Hepatocyte (in vitro differentiated cells): ENCODE measurements at regions not wholly inside any gene's neighbourhood (a gene's known extent, or its start where the extent isn't known, plus 50 kb on each side); places are given as distances from the start of the nearest gene placed in this dataset.

ENCODE experiments used
- DNase-seq: peaks from one replicate; pipeline ENCODE4 v3.0.0-alpha.2; 2016; ENCODE audit warnings: low spot score
- H2AFZ ChIP-seq: fragments of 200-600 bp; sonication (generic); 2 replicates; pipeline ENCODE4 v1.6.0; 2016; ENCODE audit warnings: antibody characterized with exemption, mild to moderate bottlenecking
- H3K27ac ChIP-seq: fragments of 200-600 bp; sonication (generic); 2 replicates; pipeline ENCODE4 v1.5.1; 2016; ENCODE audit warnings: mild to moderate bottlenecking
- H3K27me3 ChIP-seq: fragments of 200-600 bp; sonication (generic); 2 replicates; pipeline ENCODE4 v1.6.1; 2016
- H3K36me3 ChIP-seq: fragments of 200-600 bp; sonication (generic); replicated peaks from 2 replicates; pipeline ENCODE4 v1.5.1; 2016; ENCODE audit warnings: low read depth; ENCODE audit not compliant: insufficient read depth
- H3K4me1 ChIP-seq: fragments of 200-600 bp; sonication (generic); 2 replicates; pipeline ENCODE4 v1.5.1; 2016; ENCODE audit warnings: mild to moderate bottlenecking, moderate library complexity; ENCODE audit not compliant: insufficient read depth
- H3K4me2 ChIP-seq: fragments of 200-600 bp; sonication (generic); 2 replicates; pipeline ENCODE4 v1.6.0; 2016
- H3K4me3 ChIP-seq: fragments of 200-600 bp; sonication (generic); 2 replicates; pipeline ENCODE4 v1.5.1; 2016; ENCODE audit warnings: mild to moderate bottlenecking
- H3K79me2 ChIP-seq: fragments of 200-600 bp; sonication (generic); 2 replicates; pipeline ENCODE4 v1.6.0; 2017; ENCODE audit warnings: mild to moderate bottlenecking
- H3K9me2 ChIP-seq: fragments of 200-600 bp; sonication (generic); replicated peaks from 2 replicates; pipeline ENCODE4 v1.6.0; 2017; ENCODE audit warnings: mild to moderate bottlenecking; ENCODE audit not compliant: insufficient read depth
- H3K9me3 ChIP-seq: fragments of 200-600 bp; sonication (generic); 2 replicates; pipeline ENCODE4 v1.5.1; 2016; ENCODE audit warnings: low read depth, mild to moderate bottlenecking
- H4K20me1 ChIP-seq: fragments of 200-600 bp; sonication (generic); 2 replicates; pipeline ENCODE4 v1.6.0; 2016; ENCODE audit warnings: mild to moderate bottlenecking; ENCODE audit not compliant: insufficient read depth, poor library complexity, severe bottlenecking
- EZH2 ChIP-seq: fragments of 200-600 bp; sonication (generic); IDR thresholded peaks from 2 replicates; pipeline ENCODE4 v1.6.1; 2016; ENCODE audit warnings: antibody characterized with exemption, mild to moderate bottlenecking, borderline replicate concordance
- EZH2phosphoT487 ChIP-seq: fragments of 200-600 bp; sonication (generic); IDR thresholded peaks from one replicate; pipeline ENCODE4 v1.6.1; 2018; ENCODE audit warnings: antibody characterized with exemption, mild to moderate bottlenecking, low read depth, moderate library complexity; ENCODE audit not compliant: unreplicated experiment, severe bottlenecking
- WGBS: methylation state at CpG from one replicate; pipeline ENCODE4 v1.1.6; 2016; ENCODE audit warnings: low lambda C conversion rate; ENCODE audit errors: missing lambda C conversion rate; 5-methylcytosine and 5-hydroxymethylcytosine counted together
- TF ChIP-seq, protein P1 (sequence below): fragments of 200-600 bp; sonication (generic); IDR thresholded peaks from 2 replicates; pipeline ENCODE4 v1.5.1; 2016; ENCODE audit warnings: antibody characterized with exemption, mild to moderate bottlenecking; ENCODE audit not compliant: poor library complexity

DNA sequence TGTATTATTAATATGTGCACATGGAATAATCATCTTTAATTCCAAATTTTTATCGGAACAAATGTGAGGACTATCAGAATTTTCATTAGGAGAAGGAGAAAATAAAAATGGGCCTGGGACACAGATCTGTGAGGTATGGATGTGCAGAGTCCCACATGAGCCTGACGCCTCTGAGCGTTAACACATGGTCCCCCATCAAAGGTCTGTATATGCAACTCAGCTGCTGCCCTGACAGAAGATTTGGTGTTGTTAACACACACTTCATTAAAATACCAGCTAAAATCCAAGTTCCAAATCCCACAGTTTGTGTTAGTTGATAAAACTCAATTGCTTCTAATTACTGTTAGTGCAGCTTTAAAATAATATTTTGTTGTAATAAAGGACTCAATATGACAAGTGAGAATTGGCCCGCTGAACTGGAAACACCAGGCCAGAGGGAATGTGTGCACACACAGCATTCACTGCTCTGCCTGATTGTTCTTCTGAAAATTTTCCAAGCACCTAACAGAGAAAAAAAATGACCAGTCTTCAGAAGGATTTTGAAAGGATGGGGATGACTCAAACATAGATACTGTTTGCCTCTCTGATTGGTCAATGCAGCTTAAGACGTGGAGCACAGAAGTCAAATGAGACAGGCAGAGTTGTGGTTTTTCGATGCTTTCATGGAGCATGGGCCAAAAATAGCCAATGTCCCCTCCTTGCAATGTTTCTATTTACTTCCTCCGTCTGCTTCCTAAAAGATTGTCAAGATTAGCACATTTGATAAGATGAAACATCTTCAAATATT lies 266.6 kb downstream of the NKX6-1 start:
- TF ChIP-seq EZH2phosphoT487 (no peak), EZH2 (no peak)
- TF ChIP-seq, protein P1, sequence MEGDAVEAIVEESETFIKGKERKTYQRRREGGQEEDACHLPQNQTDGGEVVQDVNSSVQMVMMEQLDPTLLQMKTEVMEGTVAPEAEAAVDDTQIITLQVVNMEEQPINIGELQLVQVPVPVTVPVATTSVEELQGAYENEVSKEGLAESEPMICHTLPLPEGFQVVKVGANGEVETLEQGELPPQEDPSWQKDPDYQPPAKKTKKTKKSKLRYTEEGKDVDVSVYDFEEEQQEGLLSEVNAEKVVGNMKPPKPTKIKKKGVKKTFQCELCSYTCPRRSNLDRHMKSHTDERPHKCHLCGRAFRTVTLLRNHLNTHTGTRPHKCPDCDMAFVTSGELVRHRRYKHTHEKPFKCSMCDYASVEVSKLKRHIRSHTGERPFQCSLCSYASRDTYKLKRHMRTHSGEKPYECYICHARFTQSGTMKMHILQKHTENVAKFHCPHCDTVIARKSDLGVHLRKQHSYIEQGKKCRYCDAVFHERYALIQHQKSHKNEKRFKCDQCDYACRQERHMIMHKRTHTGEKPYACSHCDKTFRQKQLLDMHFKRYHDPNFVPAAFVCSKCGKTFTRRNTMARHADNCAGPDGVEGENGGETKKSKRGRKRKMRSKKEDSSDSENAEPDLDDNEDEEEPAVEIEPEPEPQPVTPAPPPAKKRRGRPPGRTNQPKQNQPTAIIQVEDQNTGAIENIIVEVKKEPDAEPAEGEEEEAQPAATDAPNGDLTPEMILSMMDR = no peak
- DNase-seq = no peak

DNA sequence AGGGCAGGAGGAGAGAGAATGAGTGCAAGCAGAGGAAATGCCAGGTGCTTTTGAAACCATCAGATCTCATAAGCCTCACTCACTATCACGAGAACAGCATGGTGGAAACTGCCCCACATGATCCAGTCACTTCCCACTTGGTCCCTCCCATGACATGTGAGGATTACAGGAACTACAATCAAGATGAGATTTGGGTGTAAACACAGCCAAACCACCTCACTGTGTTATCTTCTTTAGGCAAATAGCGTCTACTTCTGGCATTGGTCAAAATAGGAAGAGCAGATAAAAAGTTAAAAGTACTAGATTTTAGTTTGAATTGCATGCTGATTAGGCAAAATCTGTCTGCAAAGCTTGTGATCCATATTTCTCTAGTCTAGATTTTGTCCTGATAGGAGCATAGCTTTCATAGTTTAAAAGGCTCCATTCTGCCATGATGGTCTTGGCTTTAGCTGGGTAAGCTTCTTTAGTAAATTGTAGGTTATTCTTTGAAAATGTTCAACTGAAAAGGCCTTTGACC lies 267.5 kb downstream of the NKX6-1 start:
- 49% methylated on average over 2 of the region's 2 CpGs for WGBS
- no peak for TF ChIP-seq EZH2
- TF ChIP-seq, protein P1 = no peak
- no peak for TF ChIP-seq EZH2phosphoT487
- DNase-seq = no peak
- H4K20me1 ChIP-seq = no peaks in the 10 kb centered on the region
- no peak overlapping the region for H3K27ac ChIP-seq
- no peak overlapping the region for H3K4me3 ChIP-seq
- no peak overlapping the region for H2AFZ ChIP-seq
- H3K4me1 ChIP-seq = no peaks in the 10 kb centered on the region
- H3K4me2 ChIP-seq = no peak overlapping the region
- H3K27me3 ChIP-seq = no peaks in the 10 kb centered on the region
- H3K79me2 ChIP-seq = no peaks in the 10 kb centered on the region
- H3K36me3 ChIP-seq = no peaks in the 10 kb centered on the region
- no peaks in the 10 kb centered on the region for H3K9me2 ChIP-seq
- no peaks in the 10 kb centered on the region for H3K9me3 ChIP-seq

More for the DNA sequence above, 266.6 kb downstream of the NKX6-1 start:
- Histone ChIP-seq H3K36me3 (no peaks in the 10 kb centered on the region), H3K4me1 (no peaks in the 10 kb centered on the region), H3K27me3 (no peaks in the 10 kb centered on the region), H3K4me2 (no peak overlapping the region), H2AFZ (no peak overlapping the region), H3K9me3 (no peaks in the 10 kb centered on the region), H3K27ac (no peak overlapping the region), H3K79me2 (no peaks in the 10 kb centered on the region), H3K9me2 (no peaks in the 10 kb centered on the region), H4K20me1 (no peaks in the 10 kb centered on the region), H3K4me3 (no peak overlapping the region)
- WGBS = 85% methylated on average over 7 of the region's 7 CpGs

DNA sequence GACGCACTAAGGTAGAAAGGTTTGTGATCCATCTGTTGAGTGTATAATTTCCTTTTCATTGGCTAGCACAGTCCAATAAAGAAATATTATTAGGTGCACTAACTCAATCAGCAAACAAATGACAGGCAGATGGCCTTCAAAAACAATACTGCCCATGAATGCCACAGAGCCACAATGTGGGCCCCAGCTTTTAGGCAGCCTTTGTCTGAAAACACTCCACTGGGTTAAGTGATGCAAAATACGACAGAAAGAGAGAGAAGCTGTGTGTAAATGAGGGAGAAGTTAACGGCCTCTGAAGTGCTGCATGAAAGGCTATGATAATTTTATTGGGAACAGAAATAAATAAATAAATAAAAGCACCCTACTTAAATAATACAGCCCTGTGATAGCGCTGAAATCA lies 274.6 kb downstream of the NKX6-1 start:
- Histone ChIP-seq H3K4me2 (no peak overlapping the region), H3K27ac (no peak overlapping the region), H3K9me3 (no peaks in the 10 kb centered on the region), H3K4me3 (no peak overlapping the region), H3K27me3 (no peaks in the 10 kb centered on the region), H2AFZ (no peak overlapping the region), H3K9me2 (no peaks in the 10 kb centered on the region), H3K79me2 (no peaks in the 10 kb centered on the region), H3K4me1 (no peaks in the 10 kb centered on the region), H4K20me1 (no peaks in the 10 kb centered on the region), H3K36me3 (no peaks in the 10 kb centered on the region)
- 50% methylated on average over 4 of the region's 4 CpGs for WGBS
- TF ChIP-seq EZH2phosphoT487 = no peak
- TF ChIP-seq EZH2 = no peak
- TF ChIP-seq, protein P1 = no peak
- DNase-seq = no peak
